Panc1 (cell line): ENCODE measurements at regions not wholly inside any gene's neighbourhood (a gene's known extent, or its start where the extent isn't known, plus 50 kb on each side); places are given as distances from the start of the nearest gene placed in this dataset.

ENCODE experiments used
- ATAC-seq: fragments of 200-7000 bp; cut with Tn5 transposase; 2 replicates; pipeline ENCODE4 v1.9.1; 2020; ENCODE audit warnings: mild to moderate bottlenecking, moderate library complexity
- BruUV-seq: library from RNA; stranded (reverse); fragments of 400-500 nt; replicated peaks from 2 replicates; lab custom pipeline; 2021; lab: Mats Ljungman, UMichigan
- CTCF ChIA-PET: fragments of 300-600 bp; sonication (Branson Sonifier 250); formaldehyde crosslinking; loops from one replicate; lab custom pipeline; 2022; ENCODE audit warnings: antibody characterized with exemption; lab: Charles Lee
- POLR2A ChIA-PET: fragments of 300-600 bp; sonication (Branson Sonifier 250); formaldehyde crosslinking; loops from one replicate; lab custom pipeline; 2022; ENCODE audit warnings: antibody characterized with exemption; lab: Charles Lee
- DNase-seq: peaks from one replicate; pipeline ENCODE4 v3.0.0-alpha.2; 2010; ENCODE audit warnings: low read depth, low spot score
- H3K27ac ChIP-seq: 2 replicates; pipeline ENCODE4 v1.5.1; 2011; ENCODE audit warnings: mild to moderate bottlenecking, low read length, inconsistent platforms
- H3K27me3 ChIP-seq: fragments of 200-500 bp; sonication (Bioruptor generic); 2 replicates; pipeline ENCODE4 v1.6.0; 2014; ENCODE audit warnings: low read length, inconsistent platforms; ENCODE audit not compliant: control insufficient read depth, insufficient read depth
- H3K36me3 ChIP-seq: fragments of 200-500 bp; sonication (Bioruptor generic); 2 replicates; pipeline ENCODE4 v1.5.1; 2014; ENCODE audit warnings: inconsistent platforms, mild to moderate bottlenecking, low read length, moderate library complexity; ENCODE audit not compliant: control insufficient read depth, insufficient read depth
- H3K4me1 ChIP-seq: 2 replicates; pipeline ENCODE4 v1.5.1; 2011; ENCODE audit warnings: inconsistent platforms, mild to moderate bottlenecking, low read length, moderate library complexity; ENCODE audit not compliant: control insufficient read depth, insufficient read depth
- H3K4me3 ChIP-seq, 2 experiments: 2 replicates each; pipeline ENCODE4 v1.5.1; 2011 to 2012; ENCODE audit warnings: low read depth in 2 of 2, low read length in 2 of 2, mild to moderate bottlenecking in 2 of 2, inconsistent platforms in 1 of 2, moderate library complexity in 1 of 2
- H3K9me3 ChIP-seq: fragments of 200-500 bp; sonication (Bioruptor generic); 2 replicates; pipeline ENCODE4 v1.5.1; 2014; ENCODE audit warnings: low read depth, mild to moderate bottlenecking, inconsistent platforms, low read length, moderate library complexity; ENCODE audit not compliant: control insufficient read depth, insufficient read depth
- CTCF ChIP-seq: fragments of 450-650 bp; IDR thresholded peaks from 2 replicates; pipeline ENCODE4 v1.5.1; 2017; ENCODE audit warnings: mild to moderate bottlenecking
- POLR2AphosphoS5 ChIP-seq: IDR thresholded peaks from 2 replicates; pipeline ENCODE4 v1.6.1; 2012; ENCODE audit warnings: mild to moderate bottlenecking, low read depth, low read length, moderate library complexity
- SIN3A ChIP-seq: IDR thresholded peaks from 2 replicates; pipeline ENCODE4 v1.6.1; 2012; ENCODE audit warnings: low read depth, mild to moderate bottlenecking, low read length, moderate library complexity, borderline replicate concordance; ENCODE audit not compliant: insufficient read depth
- TCF7L2 ChIP-seq: IDR thresholded peaks from 2 replicates; pipeline ENCODE4 v1.6.1; 2011; ENCODE audit warnings: mild to moderate bottlenecking, low read depth, low read length, inconsistent platforms
- in situ Hi-C: cut with HindIII; loops from 2 replicates; pipeline ENCODE4 v1.10.0; 2016; ENCODE audit warnings: low sequenced_read_pairs, low pct_unique_long_range_greater_than_20kb
- intact Hi-C: fragments of 100-400 bp; cut with micrococcal nuclease; formaldehyde crosslinking; loops from one replicate; pipeline ENCODE4 v1.10.0; 2022; ENCODE audit not compliant: unreplicated experiment
- TF ChIP-seq, protein P1 (sequence below), 2 experiments: IDR thresholded peaks; 2 replicates each; pipeline ENCODE4 v1.6.1; 2011 to 2012; ENCODE audit warnings: low read depth in 2 of 2, control low read depth in 1 of 2, low read length in 1 of 2, mild to moderate bottlenecking in 1 of 2, moderate library complexity in 1 of 2; ENCODE audit not compliant: insufficient read depth in 1 of 2

- H3K36me3 ChIP-seq = no peaks in the 10 kb centered on the region
- ChIA-PET CTCF (no interaction called here), POLR2A (no interaction called here)
- BruUV-seq = no TSS peak
- ATAC-seq (no peak), DNase-seq (no peak)
- H3K4me3 ChIP-seq = no peak overlapping the region
- no peaks in the 10 kb centered on the region for H3K27me3 ChIP-seq
- intact Hi-C loops = no loop called here
- no peak overlapping the region for H3K27ac ChIP-seq
- H3K9me3 ChIP-seq = no peaks in the 10 kb centered on the region
- in situ Hi-C loops = no loop called here
- TF ChIP-seq POLR2AphosphoS5 = no peak
- TF ChIP-seq, protein P1, sequence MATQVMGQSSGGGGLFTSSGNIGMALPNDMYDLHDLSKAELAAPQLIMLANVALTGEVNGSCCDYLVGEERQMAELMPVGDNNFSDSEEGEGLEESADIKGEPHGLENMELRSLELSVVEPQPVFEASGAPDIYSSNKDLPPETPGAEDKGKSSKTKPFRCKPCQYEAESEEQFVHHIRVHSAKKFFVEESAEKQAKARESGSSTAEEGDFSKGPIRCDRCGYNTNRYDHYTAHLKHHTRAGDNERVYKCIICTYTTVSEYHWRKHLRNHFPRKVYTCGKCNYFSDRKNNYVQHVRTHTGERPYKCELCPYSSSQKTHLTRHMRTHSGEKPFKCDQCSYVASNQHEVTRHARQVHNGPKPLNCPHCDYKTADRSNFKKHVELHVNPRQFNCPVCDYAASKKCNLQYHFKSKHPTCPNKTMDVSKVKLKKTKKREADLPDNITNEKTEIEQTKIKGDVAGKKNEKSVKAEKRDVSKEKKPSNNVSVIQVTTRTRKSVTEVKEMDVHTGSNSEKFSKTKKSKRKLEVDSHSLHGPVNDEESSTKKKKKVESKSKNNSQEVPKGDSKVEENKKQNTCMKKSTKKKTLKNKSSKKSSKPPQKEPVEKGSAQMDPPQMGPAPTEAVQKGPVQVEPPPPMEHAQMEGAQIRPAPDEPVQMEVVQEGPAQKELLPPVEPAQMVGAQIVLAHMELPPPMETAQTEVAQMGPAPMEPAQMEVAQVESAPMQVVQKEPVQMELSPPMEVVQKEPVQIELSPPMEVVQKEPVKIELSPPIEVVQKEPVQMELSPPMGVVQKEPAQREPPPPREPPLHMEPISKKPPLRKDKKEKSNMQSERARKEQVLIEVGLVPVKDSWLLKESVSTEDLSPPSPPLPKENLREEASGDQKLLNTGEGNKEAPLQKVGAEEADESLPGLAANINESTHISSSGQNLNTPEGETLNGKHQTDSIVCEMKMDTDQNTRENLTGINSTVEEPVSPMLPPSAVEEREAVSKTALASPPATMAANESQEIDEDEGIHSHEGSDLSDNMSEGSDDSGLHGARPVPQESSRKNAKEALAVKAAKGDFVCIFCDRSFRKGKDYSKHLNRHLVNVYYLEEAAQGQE (IDR thresholded peaks at IDR 0.05; ENCODE audit: insufficient read depth in 1 of 2, low read depth in 2 of 2, low read length in 1 of 2) = no peak
- TF ChIP-seq CTCF = no peak
- TF ChIP-seq SIN3A = no peak
- TF ChIP-seq TCF7L2 = no peak
- no peaks in the 10 kb centered on the region for H3K4me1 ChIP-seq
Observed at GRCh38 chr12:105951732-105952131, 187.0 kb downstream of the NUAK1 start.

DNA sequence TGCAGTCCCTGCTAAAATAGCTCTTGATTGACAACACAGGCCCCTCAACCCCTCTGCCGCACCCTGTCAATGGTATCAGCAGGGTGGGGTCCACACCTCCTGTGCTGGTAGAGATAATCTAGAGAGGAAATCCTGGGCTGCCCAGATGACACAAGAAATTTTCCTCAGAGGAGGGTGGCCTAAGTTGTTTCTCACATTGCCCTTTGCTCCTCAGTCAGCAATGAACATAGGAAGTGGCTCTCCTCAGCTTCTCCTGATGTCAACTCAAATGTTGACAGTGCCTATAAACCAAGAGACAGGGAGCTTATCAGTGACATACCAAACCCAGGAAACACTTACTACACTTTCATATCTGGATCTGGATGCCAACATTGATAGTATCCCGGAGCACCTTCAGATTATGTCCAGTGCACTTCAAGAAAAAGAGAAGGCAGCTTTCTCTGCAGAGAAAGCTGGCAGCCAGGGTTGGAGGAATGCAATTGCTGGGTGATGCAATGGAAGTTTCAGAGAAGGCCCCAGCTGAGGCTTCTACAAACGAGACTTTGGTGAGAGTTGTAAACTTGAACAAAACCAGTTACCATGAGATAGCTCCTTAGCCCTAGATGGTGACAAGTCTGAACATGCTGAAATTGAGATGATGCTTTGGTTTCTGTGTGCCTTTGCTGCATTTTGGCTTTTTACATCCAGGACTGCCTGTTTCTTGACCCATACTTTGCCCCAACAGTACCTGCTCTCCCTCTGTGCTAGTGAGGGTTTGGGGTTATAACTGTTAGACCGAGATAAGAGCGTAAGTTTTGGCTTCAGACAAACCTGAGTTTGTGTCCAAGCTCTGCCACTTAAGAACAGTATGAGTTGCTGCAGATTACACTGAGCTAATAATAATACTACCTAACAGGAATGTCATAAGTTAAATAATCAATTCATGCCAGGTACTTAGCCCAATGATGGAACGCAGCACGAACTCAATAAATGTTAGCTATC lies 183.5 kb downstream of the NUAK1 start:
- no peak for ATAC-seq
- Histone ChIP-seq H3K4me1 (no peaks in the 10 kb centered on the region), H3K9me3 (no peaks in the 10 kb centered on the region), H3K4me3 (no peak overlapping the region), H3K27ac (no peak overlapping the region), H3K36me3 (no peaks in the 10 kb centered on the region), H3K27me3 (no peaks in the 10 kb centered on the region)
- ChIA-PET POLR2A (no interaction called here), CTCF (no interaction called here)
- BruUV-seq = no TSS peak
- intact Hi-C loops (no loop called here), in situ Hi-C loops (no loop called here)
- TF ChIP-seq POLR2AphosphoS5 (no peak), CTCF (no peak), SIN3A (no peak), TCF7L2 (no peak)
- TF ChIP-seq, protein P1 (IDR thresholded peaks at IDR 0.05; ENCODE audit: insufficient read depth in 1 of 2, low read depth in 2 of 2, low read length in 1 of 2) = no peak
- no peak for DNase-seq
